T-helper 2 cell treated with Interferon-gamma antibody and Interleukin-4, amounts not matched to agents 5 μg/mL and 100 μg/mL, for 36 hours (primary cell): ENCODE measurements at regions not wholly inside any gene's neighbourhood (a gene's known extent, or its start where the extent isn't known, plus 50 kb on each side); places are given as distances from the start of the nearest gene placed in this dataset.

Experiments used
- DNase-seq: peaks from one replicate; pipeline ENCODE4 v3.0.0; 2021; ENCODE audit warnings: low spot score
- H3K27ac Mint-ChIP-seq: one replicate; pipeline ENCODE4 v1.8.0; 2021; ENCODE audit warnings: mild to moderate bottlenecking, mixed read lengths
- H3K27me3 Mint-ChIP-seq: one replicate; pipeline ENCODE4 v1.8.0; 2021; ENCODE audit warnings: low read depth, mixed read lengths
- H3K36me3 Mint-ChIP-seq: one replicate; pipeline ENCODE4 v1.8.0; 2021; ENCODE audit warnings: low read depth, mixed read lengths
- H3K4me1 Mint-ChIP-seq: one replicate; pipeline ENCODE4 v1.8.0; 2021; ENCODE audit warnings: low read depth, mixed read lengths
- H3K4me3 Mint-ChIP-seq: one replicate; pipeline ENCODE4 v1.8.0; 2022; ENCODE audit warnings: mild to moderate bottlenecking, moderate library complexity, mixed read lengths
- H3K9me3 Mint-ChIP-seq: one replicate; pipeline ENCODE4 v1.8.0; 2021; ENCODE audit warnings: mixed read lengths

GRCh38 chr19:31223740-31224534 lies 125.3 kb downstream of the TSHZ3 start:
- Mint-ChIP-seq H3K27me3 (peaks cover 2% of the 10 kb centered on the region), H3K27ac (no peak overlapping the region), H3K9me3 (peaks cover 9% of the 10 kb centered on the region), H3K36me3 (peaks cover 5% of the 10 kb centered on the region), H3K4me1 (peaks cover 13% of the 10 kb centered on the region), H3K4me3 (no peak overlapping the region)
- no peak for DNase-seq

- no peak overlapping the region for H3K27ac Mint-ChIP-seq
- H3K4me3 Mint-ChIP-seq: no peak overlapping the region
- peaks cover 9% of the 10 kb centered on the region for H3K9me3 Mint-ChIP-seq
These were observed 128.7 kb downstream of the TSHZ3 start for GRCh38 chr19:31220540-31220939.

GRCh38 chr19:31214997-31215396 lies 134.2 kb downstream of the TSHZ3 start:
- Mint-ChIP-seq H3K36me3 (peaks cover 7% of the 10 kb centered on the region), H3K9me3 (peaks cover 12% of the 10 kb centered on the region), H3K27ac (peak overlapping the region; percentile 69), H3K4me3 (peak overlapping the region; percentile 24), H3K27me3 (no peaks in the 10 kb centered on the region), H3K4me1 (peaks cover 23% of the 10 kb centered on the region)
- no peak for DNase-seq

More at GRCh38 chr19:31220540-31220939, 128.7 kb downstream of the TSHZ3 start:
- Mint-ChIP-seq H3K27me3 (no peaks in the 10 kb centered on the region), H3K36me3 (peaks cover 5% of the 10 kb centered on the region), H3K4me1 (peaks cover 13% of the 10 kb centered on the region)
- no peak for DNase-seq

GRCh38 chr19:31214086-31214485 lies 135.2 kb downstream of the TSHZ3 start:
- Mint-ChIP-seq H3K9me3 (peaks cover 12% of the 10 kb centered on the region), H3K36me3 (peaks cover 7% of the 10 kb centered on the region), H3K4me3 (peak overlapping the region; percentile 81)

GRCh38 chr19:31211088-31211487 lies 138.1 kb downstream of the TSHZ3 start:
- peaks cover 12% of the 10 kb centered on the region for H3K9me3 Mint-ChIP-seq
- H3K27ac Mint-ChIP-seq: no peak overlapping the region
- peaks cover 7% of the 10 kb centered on the region for H3K36me3 Mint-ChIP-seq
- no peak overlapping the region for H3K4me3 Mint-ChIP-seq
- peaks cover 3% of the 10 kb centered on the region for H3K27me3 Mint-ChIP-seq
- peaks cover 21% of the 10 kb centered on the region for H3K4me1 Mint-ChIP-seq
- DNase-seq: no peak

More at GRCh38 chr19:31214086-31214485, 135.2 kb downstream of the TSHZ3 start:
- no peaks in the 10 kb centered on the region for H3K27me3 Mint-ChIP-seq
- DNase-seq: peak; percentile 94
- peak overlapping the region; percentile 90 for H3K27ac Mint-ChIP-seq
- peaks cover 21% of the 10 kb centered on the region for H3K4me1 Mint-ChIP-seq

GRCh38 chr19:31205887-31206518 lies 143.2 kb downstream of the TSHZ3 start:
- Mint-ChIP-seq H3K9me3 (no peaks in the 10 kb centered on the region), H3K36me3 (no peaks in the 10 kb centered on the region), H3K4me1 (no peaks in the 10 kb centered on the region), H3K4me3 (no peak overlapping the region), H3K27me3 (peaks cover 26% of the 10 kb centered on the region), H3K27ac (no peak overlapping the region)
- no peak for DNase-seq

GRCh38 chr19:31204115-31204514 lies 145.1 kb downstream of the TSHZ3 start:
- DNase-seq: no peak
- Mint-ChIP-seq H3K4me1 (no peaks in the 10 kb centered on the region), H3K36me3 (no peaks in the 10 kb centered on the region), H3K9me3 (no peaks in the 10 kb centered on the region), H3K27ac (no peak overlapping the region), H3K4me3 (no peak overlapping the region), H3K27me3 (peaks cover 37% of the 10 kb centered on the region)

- Mint-ChIP-seq H3K27ac (no peak overlapping the region), H3K36me3 (no peaks in the 10 kb centered on the region), H3K27me3 (peaks cover 8% of the 10 kb centered on the region), H3K4me1 (no peaks in the 10 kb centered on the region), H3K4me3 (no peak overlapping the region), H3K9me3 (peaks cover 7% of the 10 kb centered on the region)
- DNase-seq: no peak
These were observed 164.0 kb downstream of the TSHZ3 start for GRCh38 chr19:31185261-31185660.

GRCh38 chr19:31181535-31181934 lies 167.7 kb downstream of the TSHZ3 start:
- no peaks in the 10 kb centered on the region for H3K9me3 Mint-ChIP-seq
- H3K36me3 Mint-ChIP-seq: no peaks in the 10 kb centered on the region
- no peaks in the 10 kb centered on the region for H3K27me3 Mint-ChIP-seq
- H3K4me3 Mint-ChIP-seq: no peak overlapping the region
- H3K27ac Mint-ChIP-seq: no peak overlapping the region
- DNase-seq: no peak
- no peaks in the 10 kb centered on the region for H3K4me1 Mint-ChIP-seq

GRCh38 chr19:31180907-31181306 lies 168.3 kb downstream of the TSHZ3 start:
- Mint-ChIP-seq H3K4me1 (no peaks in the 10 kb centered on the region), H3K36me3 (no peaks in the 10 kb centered on the region), H3K27ac (no peak overlapping the region), H3K9me3 (no peaks in the 10 kb centered on the region), H3K27me3 (no peaks in the 10 kb centered on the region), H3K4me3 (no peak overlapping the region)
- DNase-seq: no peak

- Mint-ChIP-seq H3K27ac (no peak overlapping the region), H3K9me3 (no peaks in the 10 kb centered on the region), H3K4me3 (no peak overlapping the region), H3K4me1 (no peaks in the 10 kb centered on the region), H3K36me3 (no peaks in the 10 kb centered on the region), H3K27me3 (no peaks in the 10 kb centered on the region)
- no peak for DNase-seq
These were observed 169.8 kb downstream of the TSHZ3 start for GRCh38 chr19:31179471-31179852.

- H3K27me3 Mint-ChIP-seq: no peaks in the 10 kb centered on the region
- no peak overlapping the region for H3K4me3 Mint-ChIP-seq
- H3K36me3 Mint-ChIP-seq: no peaks in the 10 kb centered on the region
- H3K27ac Mint-ChIP-seq: no peak overlapping the region
- no peak for DNase-seq
- no peaks in the 10 kb centered on the region for H3K4me1 Mint-ChIP-seq
- H3K9me3 Mint-ChIP-seq: no peaks in the 10 kb centered on the region
These were observed 170.3 kb downstream of the TSHZ3 start for GRCh38 chr19:31178833-31179470.

- no peak overlapping the region for H3K27ac Mint-ChIP-seq
- no peak for DNase-seq
- peaks cover 3% of the 10 kb centered on the region for H3K27me3 Mint-ChIP-seq
- H3K4me1 Mint-ChIP-seq: no peaks in the 10 kb centered on the region
- no peaks in the 10 kb centered on the region for H3K9me3 Mint-ChIP-seq
- no peaks in the 10 kb centered on the region for H3K36me3 Mint-ChIP-seq
- no peak overlapping the region for H3K4me3 Mint-ChIP-seq
These were observed 172.0 kb downstream of the TSHZ3 start for GRCh38 chr19:31177246-31177645.
